GM13977 (cell line): ENCODE measurements at regions not wholly inside any gene's neighbourhood (a gene's known extent, or its start where the extent isn't known, plus 50 kb on each side); places are given as distances from the start of the nearest gene placed in this dataset.

Experiments
- DNase-seq: peaks from one replicate; pipeline ENCODE4 v3.0.0; 2012; ENCODE audit warnings: low spot score
- CTCF ChIP-seq: IDR thresholded peaks from 2 replicates; pipeline ENCODE4 v1.5.1; 2012; ENCODE audit warnings: mild to moderate bottlenecking, control low read depth; ENCODE audit not compliant: insufficient read depth; ENCODE audit errors: extremely low read depth, missing control alignments
- in situ Hi-C: fragments of 300-500 bp; cut with MboI; formaldehyde crosslinking; loops from one replicate; pipeline ENCODE4 v1.12.0; 2022; ENCODE audit warnings: low sequenced_read_pairs, low pct_unique_long_range_greater_than_20kb, mixed read lengths, inconsistent platforms; ENCODE audit not compliant: unreplicated experiment

- no peak for DNase-seq
- in situ Hi-C loops: no loop called here
- TF ChIP-seq CTCF: no peak
Measured at GRCh38 chr3:166209701-166210100, 372.5 kb upstream of the BCHE start.

- in situ Hi-C loops: no loop called here
- no peak for TF ChIP-seq CTCF
- no peak for DNase-seq
Measured at GRCh38 chr3:166205158-166205557, 367.9 kb upstream of the BCHE start.

- in situ Hi-C loops: no loop called here
- TF ChIP-seq CTCF: no peak
- DNase-seq: no peak
Measured at GRCh38 chr3:166201476-166201875, 364.3 kb upstream of the BCHE start.

GRCh38 chr3:166199491-166199890 lies 362.3 kb upstream of the BCHE start:
- no peak for DNase-seq
- no peak for TF ChIP-seq CTCF
- in situ Hi-C loops: no loop called here

GRCh38 chr3:166195808-166196207 lies 358.6 kb upstream of the BCHE start:
- no peak for DNase-seq
- in situ Hi-C loops: no loop called here
- no peak for TF ChIP-seq CTCF

- in situ Hi-C loops: no loop called here
- no peak for DNase-seq
- no peak for TF ChIP-seq CTCF
Measured at GRCh38 chr3:166191411-166191810, 354.2 kb upstream of the BCHE start.

GRCh38 chr3:166190360-166190759 lies 353.1 kb upstream of the BCHE start:
- DNase-seq: no peak

More at GRCh38 chr3:166190360-166190759, 353.1 kb upstream of the BCHE start:
- in situ Hi-C loops: no loop called here
- TF ChIP-seq CTCF: no peak
